ENCODE measurements at regions not wholly inside any gene's neighbourhood (a gene's known extent, or its start where the extent isn't known, plus 50 kb on each side); places are given as distances from the start of the nearest gene placed in this dataset.

DNA sequence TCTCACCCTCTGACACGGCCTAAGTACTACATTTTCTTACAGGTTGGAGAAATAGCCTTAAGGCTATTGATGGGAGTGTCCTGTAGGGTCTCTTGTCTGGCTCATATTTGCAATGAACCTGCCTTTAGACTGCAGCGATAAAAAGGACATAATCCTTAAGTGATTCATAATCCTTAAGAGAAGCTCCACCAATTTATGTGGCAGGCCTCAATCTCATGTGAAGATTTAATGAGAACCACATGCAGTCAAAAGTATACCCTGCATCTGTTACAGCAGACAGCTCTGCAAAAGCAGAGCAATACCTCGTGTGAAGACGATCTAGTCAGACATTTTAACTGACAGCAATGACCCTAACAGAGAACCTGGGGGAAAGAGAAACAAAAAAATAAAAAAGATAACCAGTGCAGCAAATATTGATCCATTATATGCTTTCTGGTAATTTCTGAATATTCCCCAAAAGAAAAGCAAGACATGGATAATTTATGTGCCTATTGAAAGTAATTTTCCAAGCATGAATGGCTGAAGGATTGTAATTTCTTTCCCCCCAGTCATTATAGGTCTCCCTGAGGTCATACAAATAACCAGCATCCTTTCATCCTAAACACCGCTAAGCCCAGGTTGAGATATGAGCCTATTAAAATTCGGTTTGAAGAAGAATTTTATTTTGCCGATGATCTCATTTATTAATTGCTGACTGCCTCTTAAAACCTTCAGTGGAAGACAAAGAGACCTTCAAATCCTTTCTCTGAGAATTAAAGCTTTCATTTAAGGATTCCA lies 321.8 kb upstream of the NBEA start:
- Histone ChIP-seq H3K9me3 (ENCODE audit: control insufficient read depth, insufficient read depth, low read depth, low read length) (no peaks in the 10 kb centered on the region), H3K4me1 (ENCODE audit: control insufficient read depth, insufficient read depth, low read length) (no peaks in the 10 kb centered on the region), H3K27ac (ENCODE audit: extremely low read depth, low read depth, low read length) (no peak overlapping the region), H3K4me3 (ENCODE audit: low read depth, low read length) (no peak overlapping the region), H3K36me3 (ENCODE audit: control insufficient read depth in 2 of 2, insufficient read depth in 1 of 2, low read length in 2 of 2) (no peaks in the 10 kb centered on the region)
- POLR2A ChIA-PET, result no interaction called here
- CTCF ChIA-PET, result no interaction called here
- TF ChIP-seq SCRT1 (tag by site-specific recombination; IDR thresholded peaks at IDR 0.05; ENCODE audit: borderline replicate concordance) (no peak), ZNF16 (tag by site-specific recombination; IDR thresholded peaks at IDR 0.05; ENCODE audit: low read depth) (no peak), ZNF843 (tag by site-specific recombination; IDR thresholded peaks at IDR 0.05) (0 out of 2 replicates have a peak, but pooled peaks have one; percentile 16), TCF7L2 (IDR thresholded peaks at IDR 0.05; ENCODE audit: borderline replicate concordance, low read depth, low read length) (peak; percentile 59; the same call in 1 of the 2 replicates), EGR2 (tag by site-specific recombination; IDR thresholded peaks at IDR 0.05; ENCODE audit: low read depth) (no peak), FEZF1 (tag by site-specific recombination; IDR thresholded peaks at IDR 0.05) (0 out of 2 replicates have a peak, but pooled peaks have one; percentile 32), HOXC10 (CRISPR knock-in tag; IDR thresholded peaks at IDR 0.05) (no peak), ZNF76 (tag by site-specific recombination; IDR thresholded peaks at IDR 0.05; ENCODE audit: borderline replicate concordance, low read depth) (no peak), SP7 (tag by site-specific recombination; IDR thresholded peaks at IDR 0.05) (peak; percentile 84)

DNA sequence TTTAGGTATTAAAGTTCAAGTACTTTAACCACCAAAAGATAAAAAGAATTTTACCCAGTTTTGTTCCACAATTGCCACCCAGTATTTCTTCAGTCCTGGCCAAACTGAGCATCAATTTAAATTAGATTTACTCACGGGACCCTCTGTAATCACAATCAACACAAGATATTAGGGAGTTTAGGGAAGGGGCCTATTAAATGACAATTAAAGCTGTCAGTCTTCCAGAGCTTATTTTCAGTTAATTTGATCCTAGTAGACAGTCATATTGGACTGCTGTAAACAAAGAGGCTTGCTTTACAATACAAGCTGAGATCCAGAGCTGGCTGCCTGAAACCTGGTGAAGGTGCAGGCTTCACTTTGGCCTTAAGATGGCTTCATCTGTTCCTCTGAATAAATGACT lies 321.2 kb upstream of the NBEA start:
- Histone ChIP-seq H3K4me1 (ENCODE audit: control insufficient read depth, insufficient read depth, low read length) (no peaks in the 10 kb centered on the region), H3K27ac (ENCODE audit: extremely low read depth, low read depth, low read length) (no peak overlapping the region), H3K9me3 (ENCODE audit: control insufficient read depth, insufficient read depth, low read depth, low read length) (no peaks in the 10 kb centered on the region), H3K36me3 (ENCODE audit: control insufficient read depth in 2 of 2, insufficient read depth in 1 of 2, low read length in 2 of 2) (no peaks in the 10 kb centered on the region), H3K4me3 (ENCODE audit: low read depth, low read length) (no peak overlapping the region)
- POLR2A ChIA-PET, result no interaction called here
- CTCF ChIA-PET, result interaction anchor here (0.7 kb wide), 1 partner anchor 18 kb away, joined by 3 read pairs; no protein-coding TSS in a partner anchor
- TF ChIP-seq, protein P1, sequence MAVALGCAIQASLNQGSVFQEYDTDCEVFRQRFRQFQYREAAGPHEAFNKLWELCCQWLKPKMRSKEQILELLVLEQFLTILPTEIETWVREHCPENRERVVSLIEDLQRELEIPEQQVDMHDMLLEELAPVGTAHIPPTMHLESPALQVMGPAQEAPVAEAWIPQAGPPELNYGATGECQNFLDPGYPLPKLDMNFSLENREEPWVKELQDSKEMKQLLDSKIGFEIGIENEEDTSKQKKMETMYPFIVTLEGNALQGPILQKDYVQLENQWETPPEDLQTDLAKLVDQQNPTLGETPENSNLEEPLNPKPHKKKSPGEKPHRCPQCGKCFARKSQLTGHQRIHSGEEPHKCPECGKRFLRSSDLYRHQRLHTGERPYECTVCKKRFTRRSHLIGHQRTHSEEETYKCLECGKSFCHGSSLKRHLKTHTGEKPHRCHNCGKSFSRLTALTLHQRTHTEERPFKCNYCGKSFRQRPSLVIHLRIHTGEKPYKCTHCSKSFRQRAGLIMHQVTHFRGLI (tag by site-specific recombination; IDR thresholded peaks at IDR 0.05), result no peak
- TF ChIP-seq ZBTB7A (tag by site-specific recombination; IDR thresholded peaks at IDR 0.05; ENCODE audit: low read depth) (no peak), ZNF530 (tag by site-specific recombination; IDR thresholded peaks at IDR 0.05; ENCODE audit: low read depth) (no peak), ZNF707 (tag by site-specific recombination; IDR thresholded peaks at IDR 0.05) (no peak), KLF8 (tag by site-specific recombination; IDR thresholded peaks at IDR 0.05) (no peak), ZBTB1 (tag by site-specific recombination; IDR thresholded peaks at IDR 0.05) (no peak), ZNF23 (tag by site-specific recombination; IDR thresholded peaks at IDR 0.05; ENCODE audit: borderline replicate concordance) (no peak), ZNF37A (tag by site-specific recombination; IDR thresholded peaks at IDR 0.05) (no peak), ZNF155 (tag by site-specific recombination; IDR thresholded peaks at IDR 0.05) (no peak), ZNF239 (tag by site-specific recombination; IDR thresholded peaks at IDR 0.05) (no peak), ZNF10 (tag by site-specific recombination; IDR thresholded peaks at IDR 0.05) (no peak), ZNF658 (tag by site-specific recombination; IDR thresholded peaks at IDR 0.05) (no peak)
- TF ChIP-seq, protein P2, sequence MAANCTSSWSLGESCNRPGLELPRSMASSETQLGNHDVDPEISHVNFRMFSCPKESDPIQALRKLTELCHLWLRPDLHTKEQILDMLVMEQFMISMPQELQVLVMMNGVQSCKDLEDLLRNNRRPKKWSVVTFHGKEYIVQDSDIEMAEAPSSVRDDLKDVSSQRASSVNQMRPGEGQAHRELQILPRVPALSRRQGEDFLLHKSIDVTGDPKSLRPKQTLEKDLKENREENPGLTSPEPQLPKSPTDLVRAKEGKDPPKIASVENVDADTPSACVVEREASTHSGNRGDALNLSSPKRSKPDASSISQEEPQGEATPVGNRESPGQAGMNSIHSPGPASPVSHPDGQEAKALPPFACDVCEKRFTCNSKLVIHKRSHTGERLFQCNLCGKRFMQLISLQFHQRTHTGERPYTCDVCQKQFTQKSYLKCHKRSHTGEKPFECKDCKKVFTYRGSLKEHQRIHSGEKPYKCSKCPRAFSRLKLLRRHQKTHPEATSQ (tag by site-specific recombination; IDR thresholded peaks at IDR 0.05), result no peak
- TF ChIP-seq, protein P3, sequence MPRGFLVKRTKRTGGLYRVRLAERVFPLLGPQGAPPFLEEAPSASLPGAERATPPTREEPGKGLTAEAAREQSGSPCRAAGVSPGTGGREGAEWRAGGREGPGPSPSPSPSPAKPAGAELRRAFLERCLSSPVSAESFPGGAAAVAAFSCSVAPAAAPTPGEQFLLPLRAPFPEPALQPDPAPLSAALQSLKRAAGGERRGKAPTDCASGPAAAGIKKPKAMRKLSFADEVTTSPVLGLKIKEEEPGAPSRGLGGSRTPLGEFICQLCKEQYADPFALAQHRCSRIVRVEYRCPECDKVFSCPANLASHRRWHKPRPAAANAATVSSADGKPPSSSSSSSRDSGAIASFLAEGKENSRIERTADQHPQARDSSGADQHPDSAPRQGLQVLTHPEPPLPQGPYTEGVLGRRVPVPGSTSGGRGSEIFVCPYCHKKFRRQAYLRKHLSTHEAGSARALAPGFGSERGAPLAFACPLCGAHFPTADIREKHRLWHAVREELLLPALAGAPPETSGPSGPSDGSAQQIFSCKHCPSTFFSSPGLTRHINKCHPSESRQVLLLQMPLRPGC (tag by site-specific recombination; IDR thresholded peaks at IDR 0.05), result no peak
- TF ChIP-seq, protein P4, sequence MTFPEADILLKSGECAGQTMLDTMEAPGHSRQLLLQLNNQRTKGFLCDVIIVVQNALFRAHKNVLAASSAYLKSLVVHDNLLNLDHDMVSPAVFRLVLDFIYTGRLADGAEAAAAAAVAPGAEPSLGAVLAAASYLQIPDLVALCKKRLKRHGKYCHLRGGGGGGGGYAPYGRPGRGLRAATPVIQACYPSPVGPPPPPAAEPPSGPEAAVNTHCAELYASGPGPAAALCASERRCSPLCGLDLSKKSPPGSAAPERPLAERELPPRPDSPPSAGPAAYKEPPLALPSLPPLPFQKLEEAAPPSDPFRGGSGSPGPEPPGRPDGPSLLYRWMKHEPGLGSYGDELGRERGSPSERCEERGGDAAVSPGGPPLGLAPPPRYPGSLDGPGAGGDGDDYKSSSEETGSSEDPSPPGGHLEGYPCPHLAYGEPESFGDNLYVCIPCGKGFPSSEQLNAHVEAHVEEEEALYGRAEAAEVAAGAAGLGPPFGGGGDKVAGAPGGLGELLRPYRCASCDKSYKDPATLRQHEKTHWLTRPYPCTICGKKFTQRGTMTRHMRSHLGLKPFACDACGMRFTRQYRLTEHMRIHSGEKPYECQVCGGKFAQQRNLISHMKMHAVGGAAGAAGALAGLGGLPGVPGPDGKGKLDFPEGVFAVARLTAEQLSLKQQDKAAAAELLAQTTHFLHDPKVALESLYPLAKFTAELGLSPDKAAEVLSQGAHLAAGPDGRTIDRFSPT (tag by site-specific recombination; IDR thresholded peaks at IDR 0.05), result no peak
- TF ChIP-seq, protein P5, sequence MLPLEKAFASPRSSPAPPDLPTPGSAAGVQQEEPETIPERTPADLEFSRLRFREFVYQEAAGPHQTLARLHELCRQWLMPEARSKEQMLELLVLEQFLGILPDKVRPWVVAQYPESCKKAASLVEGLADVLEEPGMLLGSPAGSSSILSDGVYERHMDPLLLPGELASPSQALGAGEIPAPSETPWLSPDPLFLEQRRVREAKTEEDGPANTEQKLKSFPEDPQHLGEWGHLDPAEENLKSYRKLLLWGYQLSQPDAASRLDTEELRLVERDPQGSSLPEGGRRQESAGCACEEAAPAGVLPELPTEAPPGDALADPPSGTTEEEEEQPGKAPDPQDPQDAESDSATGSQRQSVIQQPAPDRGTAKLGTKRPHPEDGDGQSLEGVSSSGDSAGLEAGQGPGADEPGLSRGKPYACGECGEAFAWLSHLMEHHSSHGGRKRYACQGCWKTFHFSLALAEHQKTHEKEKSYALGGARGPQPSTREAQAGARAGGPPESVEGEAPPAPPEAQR (tag by site-specific recombination; IDR thresholded peaks at IDR 0.05), result no peak
